Activated naive CD4-positive, alpha-beta T cell treated with anti-CD3 and anti-CD28 coated beads, Interleukin-2, amount 10 ng/mL, durations not matched to agents 7 days and 5 days (primary cell): ENCODE measurements at regions not wholly inside any gene's neighbourhood (a gene's known extent, or its start where the extent isn't known, plus 50 kb on each side); places are given as distances from the start of the nearest gene placed in this dataset.
"Not testable (repeated sequence)": the region's sequence is repeated elsewhere in the genome, so short reads cannot be mapped to it uniquely, and the experiment has no call there.

Experiments
- CTCF ChIA-PET: fragments of 350-600 bp; sonication (Branson Sonifier 250); formaldehyde crosslinking; loops from one replicate; lab custom pipeline; 2021; ENCODE audit warnings: antibody characterized with exemption; lab: Charles Lee
- DNase-seq: peaks from one replicate; pipeline ENCODE4 v3.0.0-alpha.2; 2020
- H3K27ac Mint-ChIP-seq: one replicate; pipeline ENCODE4 v1.8.0; 2021; ENCODE audit warnings: mild to moderate bottlenecking, moderate library complexity, mixed read lengths
- H3K27me3 Mint-ChIP-seq: one replicate; pipeline ENCODE4 v1.8.0; 2021; ENCODE audit warnings: mild to moderate bottlenecking, mixed read lengths
- H3K36me3 Mint-ChIP-seq: one replicate; pipeline ENCODE4 v1.8.0; 2021; ENCODE audit warnings: mixed read lengths
- H3K4me1 Mint-ChIP-seq: one replicate; pipeline ENCODE4 v1.8.0; 2021; ENCODE audit warnings: mixed read lengths
- H3K4me3 Mint-ChIP-seq: one replicate; pipeline ENCODE4 v1.8.0; 2021; ENCODE audit warnings: mild to moderate bottlenecking, moderate library complexity, mixed read lengths
- H3K9me3 Mint-ChIP-seq: one replicate; pipeline ENCODE4 v1.8.0; 2021; ENCODE audit warnings: mixed read lengths

DNA sequence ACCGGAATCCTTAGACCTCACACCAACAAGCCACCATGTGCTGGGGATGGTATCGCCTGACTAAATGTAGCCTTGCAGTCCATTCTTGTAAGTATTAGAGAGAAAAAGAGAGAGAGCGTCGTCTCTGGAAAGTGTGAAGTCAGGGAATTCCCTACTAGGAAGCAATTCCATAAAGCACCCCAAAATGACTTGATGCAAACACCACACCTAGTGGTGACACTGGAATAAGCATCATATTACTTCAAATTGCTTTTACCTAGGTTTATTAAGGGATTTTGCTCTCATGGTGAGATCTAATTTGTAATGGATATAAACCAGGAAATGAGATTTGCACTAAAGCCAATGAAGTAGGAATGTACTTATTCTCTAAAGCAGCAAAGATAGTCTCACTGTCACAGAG is 111.4 kb upstream of the METTL9 start:
- H3K27me3 Mint-ChIP-seq, H3K4me1 Mint-ChIP-seq, H3K4me3 Mint-ChIP-seq, CTCF ChIA-PET, H3K9me3 Mint-ChIP-seq, H3K36me3 Mint-ChIP-seq, H3K27ac Mint-ChIP-seq, DNase-seq: not testable (repeated sequence)

DNA sequence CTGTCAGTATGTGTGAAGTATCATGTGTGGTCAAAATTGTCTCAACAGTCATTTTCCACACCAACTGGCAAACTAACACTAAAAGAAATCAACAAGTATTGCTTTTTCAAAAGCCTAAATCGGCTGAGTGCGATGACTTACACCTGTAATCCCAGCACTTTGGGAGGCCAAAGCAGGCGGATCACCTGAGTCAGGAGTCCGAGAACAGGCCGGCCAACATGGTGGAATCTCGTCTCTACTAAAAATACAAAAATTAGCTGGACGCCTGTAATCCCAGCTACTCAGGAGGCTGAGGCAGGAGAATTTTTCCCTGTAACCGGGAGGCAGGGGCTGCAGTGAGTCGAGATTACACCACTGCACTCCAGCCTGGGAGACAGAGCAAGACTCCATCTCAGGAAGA is 100.3 kb upstream of the METTL9 start:
- H3K4me1 Mint-ChIP-seq, CTCF ChIA-PET, H3K4me3 Mint-ChIP-seq, H3K27ac Mint-ChIP-seq, H3K27me3 Mint-ChIP-seq, H3K9me3 Mint-ChIP-seq, H3K36me3 Mint-ChIP-seq, DNase-seq: not testable (repeated sequence)

DNA sequence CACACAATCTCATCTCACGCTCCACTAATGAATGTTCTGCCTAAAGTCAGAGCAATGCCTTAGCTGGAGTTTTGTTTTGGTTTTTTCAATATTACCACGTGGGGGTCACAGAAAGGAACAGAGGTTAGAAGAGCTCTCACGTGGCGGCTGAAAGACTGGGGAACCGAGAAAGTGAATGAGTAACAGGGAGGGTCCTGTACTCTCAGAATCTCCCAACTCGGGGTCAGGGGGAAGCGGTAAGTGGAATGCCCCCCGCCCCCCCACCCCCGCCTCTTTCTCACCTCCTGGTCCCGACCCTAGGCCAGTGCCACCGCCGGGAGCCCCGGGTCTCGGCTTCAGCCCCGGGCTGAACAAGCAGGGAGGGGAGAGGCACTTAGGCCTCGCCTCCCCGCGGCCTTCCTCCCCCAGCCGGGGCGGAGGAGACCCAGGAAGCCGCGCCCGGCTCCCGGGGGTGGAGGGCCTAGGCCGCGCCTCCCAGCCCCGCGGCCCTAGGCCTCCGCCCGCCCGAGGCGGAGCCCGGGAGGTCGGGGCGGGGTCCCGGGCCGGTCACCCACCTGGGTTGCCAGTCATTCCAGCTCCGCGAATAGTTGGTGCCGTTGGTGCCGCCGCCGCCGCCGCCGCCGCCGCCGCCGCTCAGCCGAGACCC is 98.0 kb upstream of the METTL9 start:
- Mint-ChIP-seq H3K4me3 (peak overlapping the region; percentile 82), H3K4me1 (peaks cover 16% of the 10 kb centered on the region), H3K27ac (peak overlapping the region; percentile 96)
- CTCF ChIA-PET, H3K9me3 Mint-ChIP-seq, H3K36me3 Mint-ChIP-seq, H3K27me3 Mint-ChIP-seq: not testable (repeated sequence)
- DNase-seq: peak; percentile 72

DNA sequence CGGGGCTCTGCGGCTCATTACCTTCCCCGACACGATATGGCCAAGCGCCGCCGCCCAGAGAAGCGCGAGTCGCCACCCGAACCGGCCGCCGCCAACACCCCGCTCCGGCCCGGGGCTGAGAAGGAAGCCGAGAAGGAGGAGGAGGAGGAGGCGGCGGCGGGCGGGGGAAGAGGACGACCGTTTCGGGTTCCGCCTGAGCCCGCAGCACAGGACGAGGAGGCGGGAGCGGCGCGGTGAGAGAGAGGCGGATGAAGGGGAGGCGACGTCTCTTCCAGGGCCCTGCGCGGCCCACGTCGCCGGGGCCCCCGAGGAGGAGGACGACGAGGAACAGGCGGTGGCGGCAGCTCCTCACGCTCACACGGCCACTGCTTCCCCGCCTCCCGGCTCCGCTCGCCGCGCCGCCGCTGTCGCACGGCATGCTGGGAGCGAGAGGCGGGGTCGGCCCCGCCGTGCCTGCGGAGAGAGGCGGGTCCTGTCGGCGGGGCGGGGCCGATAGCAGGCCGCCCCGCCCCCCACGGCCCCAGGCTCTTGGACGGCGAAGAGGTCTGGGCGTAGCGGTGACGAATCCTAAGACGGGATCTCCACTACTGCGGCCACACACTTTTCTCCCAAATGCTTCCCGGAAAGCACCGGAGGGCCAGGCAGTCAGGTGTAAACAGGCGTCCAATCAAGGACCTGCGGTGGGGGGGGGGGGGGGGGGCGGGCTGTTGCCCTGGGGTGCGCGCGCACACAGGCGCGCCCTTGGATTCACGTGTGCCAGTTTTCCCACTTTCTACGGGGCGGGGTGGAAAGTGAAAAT is 97.3 kb upstream of the METTL9 start:
- Mint-ChIP-seq H3K27ac (peak overlapping the region; percentile 96), H3K4me1 (peaks cover 23% of the 10 kb centered on the region), H3K4me3 (peak overlapping the region; percentile 82), H3K36me3 (peaks cover 10% of the 10 kb centered on the region), H3K27me3 (no peaks in the 10 kb centered on the region), H3K9me3 (no peaks in the 10 kb centered on the region)
- CTCF ChIA-PET: no interaction called here
- DNase-seq: peak; percentile 90

DNA sequence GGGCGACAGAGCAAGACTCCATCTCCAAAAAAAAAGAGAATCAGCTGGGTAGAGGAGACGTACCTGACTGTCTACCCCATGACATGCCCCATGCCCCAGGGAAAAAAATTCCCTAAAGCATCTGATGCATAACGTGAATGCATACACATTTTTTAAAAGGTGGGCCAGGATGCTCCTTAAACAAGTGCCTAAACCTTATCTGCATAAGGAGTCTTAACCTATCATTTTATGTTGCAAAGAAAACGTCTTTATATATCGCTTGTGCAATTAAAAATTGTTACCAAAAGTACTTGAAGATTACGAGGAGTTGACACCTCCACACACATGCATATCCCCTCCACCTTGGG is 95.8 kb upstream of the METTL9 start:
- H3K27me3 Mint-ChIP-seq, H3K9me3 Mint-ChIP-seq, CTCF ChIA-PET: not testable (repeated sequence)
- Mint-ChIP-seq H3K27ac (peak overlapping the region; percentile 70), H3K36me3 (peaks cover 15% of the 10 kb centered on the region), H3K4me3 (peak overlapping the region; percentile 26), H3K4me1 (peaks cover 37% of the 10 kb centered on the region)
- peak; percentile 6 for DNase-seq

DNA sequence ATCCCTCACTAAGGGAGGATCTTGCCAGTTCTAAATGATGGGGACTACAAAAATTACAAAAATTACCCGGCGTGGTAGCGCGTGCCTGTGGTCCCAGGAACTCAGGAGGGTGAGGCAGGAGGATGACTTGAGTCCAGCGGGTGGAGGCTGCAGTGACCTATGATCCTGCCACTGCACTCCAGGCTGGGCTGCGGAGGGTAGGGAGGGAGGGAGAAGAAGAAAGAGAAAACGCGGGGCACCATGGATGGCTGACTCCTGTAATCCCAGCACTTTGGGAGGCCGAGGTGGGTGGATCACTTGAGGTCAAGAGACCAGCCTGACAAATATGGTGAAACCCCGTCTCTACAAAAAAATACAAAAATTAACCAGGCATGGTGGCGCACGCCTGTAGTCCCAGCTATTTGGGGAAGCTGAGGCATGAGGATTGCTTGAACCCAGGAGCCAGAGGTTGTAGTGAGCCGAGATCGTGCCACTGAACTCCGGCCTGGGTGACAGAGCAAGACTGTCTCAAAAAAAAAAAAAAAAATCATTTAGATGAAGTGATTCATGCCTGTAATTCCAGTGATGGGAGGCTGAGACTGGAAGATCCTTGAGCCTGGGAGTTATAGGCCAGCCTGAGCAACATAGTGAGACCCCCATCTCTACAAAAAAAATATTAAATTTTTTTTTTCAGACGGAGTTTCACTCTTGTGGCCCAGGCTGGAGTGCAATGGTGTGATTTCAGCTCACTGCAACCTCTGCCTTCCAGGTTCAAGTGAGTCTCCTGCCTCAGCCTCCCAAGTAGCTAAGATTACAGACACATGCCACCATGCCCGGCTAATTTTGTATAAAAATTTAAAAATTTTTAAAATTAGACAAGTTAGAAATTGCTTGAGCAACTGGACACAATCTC is 95.2 kb upstream of the METTL9 start:
- Mint-ChIP-seq H3K4me3 (peak overlapping the region; percentile 26), H3K27ac (peak overlapping the region; percentile 70), H3K36me3 (peaks cover 17% of the 10 kb centered on the region), H3K4me1 (peaks cover 43% of the 10 kb centered on the region)
- H3K27me3 Mint-ChIP-seq, CTCF ChIA-PET, H3K9me3 Mint-ChIP-seq: not testable (repeated sequence)
- peak; percentile 18 for DNase-seq

DNA sequence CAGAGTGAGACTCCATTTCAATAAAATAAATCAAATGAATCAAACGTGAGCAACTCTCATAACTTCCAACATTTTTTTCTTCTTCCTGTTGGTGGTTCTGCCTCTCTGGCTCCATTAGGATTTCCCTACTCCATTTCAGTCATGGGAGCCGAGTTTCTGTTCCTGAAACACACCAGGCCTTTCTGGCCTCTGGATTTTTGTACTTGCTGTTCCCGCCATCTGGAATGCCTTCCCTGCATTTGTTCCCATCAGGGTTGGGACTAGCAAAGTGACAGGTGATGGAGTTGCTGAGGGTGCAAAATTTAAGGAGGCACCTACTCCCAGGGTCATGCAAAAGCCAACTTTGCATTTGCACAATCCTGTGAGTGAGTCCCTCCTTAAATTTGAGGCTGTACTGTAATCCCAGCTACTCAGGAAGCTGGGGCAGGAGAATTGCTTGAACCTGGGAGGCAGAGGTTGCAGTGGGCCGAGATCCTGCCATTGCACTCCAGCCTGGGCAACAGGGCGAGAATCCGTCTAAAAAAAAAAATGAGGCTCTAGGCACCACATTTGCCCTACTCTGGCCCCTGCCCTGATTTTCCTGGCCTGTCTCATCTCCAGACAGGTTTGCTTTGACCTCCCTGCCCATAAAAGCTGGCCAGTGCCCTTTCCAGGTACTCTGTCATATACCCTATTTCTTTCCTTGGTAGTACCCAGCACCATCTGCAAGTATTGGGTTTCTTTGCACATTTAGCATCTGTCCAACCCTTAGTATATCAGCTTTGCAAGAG is 93.4 kb upstream of the METTL9 start:
- H3K4me1 Mint-ChIP-seq: peaks cover 58% of the 10 kb centered on the region

DNA sequence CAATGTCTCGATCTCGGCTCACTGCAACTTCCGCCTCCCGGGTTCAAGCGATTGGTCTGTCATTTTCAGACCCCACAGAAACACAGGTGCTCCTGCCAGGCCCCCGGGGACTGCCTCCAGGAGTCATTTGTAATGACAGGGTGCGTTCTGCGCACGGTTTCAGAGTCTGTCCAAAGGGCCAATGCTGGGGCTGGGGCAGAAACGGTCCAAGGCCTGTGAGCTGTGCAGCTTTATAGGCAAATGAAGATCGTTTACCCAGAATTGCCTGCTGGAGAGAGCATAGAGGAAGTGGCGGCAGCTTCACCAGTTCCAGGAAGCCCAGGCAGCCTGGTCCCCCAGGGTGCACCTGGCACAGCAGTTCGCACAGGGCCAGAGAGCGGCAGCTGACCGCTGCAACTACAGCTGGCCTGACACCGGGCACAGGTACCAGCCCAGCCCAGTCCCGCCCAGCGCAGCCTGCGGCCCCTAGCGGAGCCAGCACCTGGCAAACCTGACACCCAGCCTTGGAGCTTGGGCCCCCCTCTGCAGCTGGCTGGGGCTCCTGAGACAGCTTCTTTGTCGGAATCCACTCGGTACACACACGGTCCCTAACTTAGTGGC is 92.4 kb upstream of the METTL9 start:
- Mint-ChIP-seq H3K36me3 (peaks cover 22% of the 10 kb centered on the region), H3K4me1 (peaks cover 65% of the 10 kb centered on the region), H3K27ac (peak overlapping the region; percentile 97), H3K4me3 (peak overlapping the region; percentile 78)
- H3K27me3 Mint-ChIP-seq, H3K9me3 Mint-ChIP-seq, CTCF ChIA-PET: not testable (repeated sequence)
- DNase-seq: peak; percentile 79

More for the DNA sequence above, 93.4 kb upstream of the METTL9 start:
- CTCF ChIA-PET, H3K9me3 Mint-ChIP-seq, DNase-seq, H3K27me3 Mint-ChIP-seq: not testable (repeated sequence)
- peaks cover 18% of the 10 kb centered on the region for H3K36me3 Mint-ChIP-seq
- peak overlapping the region; percentile 97 for H3K27ac Mint-ChIP-seq
- peak overlapping the region; percentile 78 for H3K4me3 Mint-ChIP-seq

DNA sequence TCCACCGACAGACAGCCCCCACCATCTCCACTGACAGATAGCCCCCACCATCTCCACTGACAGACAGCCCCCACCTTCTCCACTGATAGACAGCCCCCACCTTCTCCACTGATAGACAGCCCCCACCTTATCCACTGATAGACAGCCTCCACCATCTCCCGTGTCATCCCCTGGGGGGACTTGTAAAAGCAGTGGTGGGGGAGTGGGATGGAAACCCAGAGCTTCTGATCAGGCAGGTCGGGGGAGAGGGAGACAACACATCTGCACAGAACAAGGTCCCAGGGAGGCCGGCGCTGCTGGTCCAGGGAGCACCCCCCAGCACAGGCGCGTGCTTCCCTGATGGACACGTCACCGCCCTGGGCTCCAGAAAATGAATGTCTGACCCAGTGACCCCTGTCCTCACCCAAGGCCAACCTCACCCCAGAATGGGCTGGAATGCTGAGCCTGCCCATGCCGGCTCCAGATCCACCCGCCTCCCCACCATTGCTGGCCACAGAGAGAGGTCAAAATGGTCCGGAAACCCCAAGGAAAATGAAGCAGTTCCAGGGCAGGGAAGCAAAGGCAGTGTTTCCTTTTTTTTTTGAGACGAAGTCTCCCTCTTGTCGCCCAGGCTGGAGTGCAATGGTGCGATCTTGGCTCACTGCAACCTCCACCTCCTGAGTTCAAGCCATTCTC is 91.6 kb upstream of the METTL9 start:
- H3K4me1 Mint-ChIP-seq: peaks cover 63% of the 10 kb centered on the region
- peak overlapping the region; percentile 97 for H3K27ac Mint-ChIP-seq
- CTCF ChIA-PET, H3K9me3 Mint-ChIP-seq, H3K27me3 Mint-ChIP-seq: not testable (repeated sequence)
- peaks cover 22% of the 10 kb centered on the region for H3K36me3 Mint-ChIP-seq
- peak overlapping the region; percentile 78 for H3K4me3 Mint-ChIP-seq
- peak; percentile 17 for DNase-seq

DNA sequence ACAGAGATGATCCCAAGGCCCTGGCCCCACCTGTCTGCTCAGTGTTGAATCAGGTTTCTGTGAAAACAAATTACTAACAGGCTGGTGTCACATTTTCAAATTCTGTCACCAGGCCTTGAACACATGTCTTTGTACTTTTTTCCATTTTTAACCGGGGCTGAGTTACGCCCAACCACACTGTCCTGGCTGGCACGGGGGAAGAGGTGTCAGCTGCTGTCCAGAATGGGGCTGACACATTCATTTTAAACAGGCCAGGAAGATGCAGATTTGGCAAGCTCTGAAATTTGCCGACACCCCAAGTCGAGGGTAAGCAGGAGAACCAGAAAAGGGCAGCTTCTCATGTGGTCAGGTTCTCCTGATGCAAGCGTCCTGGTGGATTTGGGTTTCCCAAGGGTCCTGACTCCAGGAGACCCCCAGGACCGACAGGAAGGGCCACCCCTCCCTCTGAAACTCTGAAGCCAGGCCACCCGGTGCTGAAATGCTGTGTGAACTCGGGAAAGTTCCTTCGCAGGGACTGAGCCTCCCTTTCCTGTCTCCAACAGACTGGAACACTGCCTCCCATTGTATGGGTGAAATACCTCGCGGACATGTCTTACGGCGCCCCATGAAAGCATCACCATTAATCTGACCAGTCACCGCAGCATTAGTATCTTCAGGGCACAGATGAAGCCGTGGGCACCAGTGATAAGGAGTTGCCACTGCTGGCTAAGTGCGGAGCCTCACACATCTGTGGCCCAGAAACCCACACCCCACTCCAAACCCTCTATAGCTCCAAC is 90.5 kb upstream of the METTL9 start:
- peaks cover 17% of the 10 kb centered on the region for H3K36me3 Mint-ChIP-seq
- peak; percentile 21 for DNase-seq

DNA sequence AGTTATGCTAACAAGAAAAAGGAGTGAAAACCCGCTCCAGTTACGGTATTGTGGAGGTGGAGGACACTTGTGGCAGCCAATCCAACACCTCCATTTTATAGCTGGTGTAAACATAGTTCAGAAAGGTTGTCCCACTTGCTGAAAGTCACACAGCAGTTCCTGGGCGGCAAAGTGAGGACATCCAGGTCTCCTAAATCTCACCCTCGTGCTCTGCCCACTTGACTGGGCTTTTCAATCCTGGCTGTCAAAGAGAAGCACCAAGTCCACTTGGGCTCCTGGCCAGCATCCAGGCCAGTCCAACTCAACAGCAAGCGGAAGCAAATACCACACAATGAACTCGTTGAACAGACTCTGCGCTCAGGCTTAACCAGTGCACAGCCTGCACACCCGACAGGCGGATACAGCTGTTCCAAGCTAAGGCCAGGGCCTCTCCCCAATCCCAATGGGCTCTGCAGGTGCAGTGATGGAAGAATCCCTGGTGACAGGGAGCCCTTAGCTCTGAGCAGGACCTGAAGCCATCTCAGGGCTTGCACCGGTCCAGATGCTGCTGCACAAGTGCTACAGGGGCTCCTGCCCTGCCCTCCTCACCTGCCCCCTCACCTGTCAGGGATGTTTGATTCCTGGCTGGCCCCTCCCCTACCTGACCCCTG is 89.8 kb upstream of the METTL9 start:
- Mint-ChIP-seq H3K36me3 (peaks cover 20% of the 10 kb centered on the region), H3K4me3 (peak overlapping the region; percentile 17), H3K4me1 (peaks cover 65% of the 10 kb centered on the region), H3K27ac (peak overlapping the region; percentile 97)
- H3K27me3 Mint-ChIP-seq, CTCF ChIA-PET, H3K9me3 Mint-ChIP-seq: not testable (repeated sequence)
- peak; percentile 23 for DNase-seq

More for the DNA sequence above, 90.5 kb upstream of the METTL9 start:
- Mint-ChIP-seq H3K27ac (peak overlapping the region; percentile 97), H3K4me1 (peaks cover 58% of the 10 kb centered on the region), H3K4me3 (peak overlapping the region; percentile 78)
- H3K9me3 Mint-ChIP-seq, H3K27me3 Mint-ChIP-seq, CTCF ChIA-PET: not testable (repeated sequence)

DNA sequence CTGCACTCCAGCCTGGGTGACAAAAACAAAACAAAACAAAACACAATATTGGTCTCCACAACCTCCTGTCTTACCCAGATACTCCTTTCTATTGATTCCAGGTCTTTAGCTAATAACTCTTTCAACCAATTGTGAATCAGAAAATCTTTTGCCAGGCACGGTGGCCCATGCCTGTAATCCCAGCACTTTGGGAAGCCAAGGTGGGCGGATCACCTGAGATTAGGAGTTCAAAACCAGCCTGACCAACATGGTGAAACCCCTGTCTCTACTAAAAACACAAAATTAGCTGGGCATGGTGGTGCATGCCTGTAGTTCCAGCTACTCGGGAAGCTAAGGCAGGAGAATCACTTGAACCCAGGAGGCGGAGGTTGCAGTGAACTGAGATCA is 88.5 kb upstream of the METTL9 start:
- H3K9me3 Mint-ChIP-seq, H3K27me3 Mint-ChIP-seq, H3K4me3 Mint-ChIP-seq, CTCF ChIA-PET, DNase-seq: not testable (repeated sequence)
- H3K36me3 Mint-ChIP-seq: peaks cover 27% of the 10 kb centered on the region
- H3K27ac Mint-ChIP-seq: peak overlapping the region; percentile 68
- peaks cover 70% of the 10 kb centered on the region for H3K4me1 Mint-ChIP-seq
